Fibroblast of skin of back (primary cell): ENCODE measurements at regions not wholly inside any gene's neighbourhood (a gene's known extent, or its start where the extent isn't known, plus 50 kb on each side); places are given as distances from the start of the nearest gene placed in this dataset.

Experiments used
- DNase-seq: peaks from one replicate; pipeline ENCODE4 v3.0.0-alpha.2; 2013

- DNase-seq, result peak; percentile 6
Observed at GRCh38 chr3:137205394-137206045, 247.7 kb downstream of the IL20RB start.

- DNase-seq, result no peak
Observed at GRCh38 chr3:137207616-137208015, 249.8 kb downstream of the IL20RB start.

- DNase-seq, result no peak
Observed at GRCh38 chr3:137217733-137218132, 259.9 kb downstream of the IL20RB start.

- DNase-seq, result no peak
Observed at GRCh38 chr3:137219801-137220445, 262.1 kb downstream of the IL20RB start.

GRCh38 chr3:137222736-137223225 is 265.0 kb downstream of the IL20RB start:
- DNase-seq, result no peak

- DNase-seq, result no peak
Observed at GRCh38 chr3:137224464-137224863, 266.7 kb downstream of the IL20RB start.

GRCh38 chr3:137242836-137243400 is 285.1 kb downstream of the IL20RB start:
- DNase-seq, result no peak

GRCh38 chr3:137246491-137246890 is 288.7 kb downstream of the IL20RB start:
- DNase-seq, result no peak

- DNase-seq, result no peak
Observed at GRCh38 chr3:137249311-137249940, 291.6 kb downstream of the IL20RB start.

- DNase-seq, result no peak
Observed at GRCh38 chr3:137259089-137259488, 301.3 kb downstream of the IL20RB start.

GRCh38 chr3:137259701-137260100 is 301.9 kb downstream of the IL20RB start:
- DNase-seq, result no peak

GRCh38 chr3:137264071-137264820 is 306.5 kb downstream of the IL20RB start:
- no peak for DNase-seq

GRCh38 chr3:137264843-137265330 is 307.1 kb downstream of the IL20RB start:
- no peak for DNase-seq

GRCh38 chr3:137282871-137283270 is 325.1 kb downstream of the IL20RB start:
- no peak for DNase-seq

- DNase-seq, result no peak
Observed at GRCh38 chr3:137285924-137286323, 328.1 kb downstream of the IL20RB start.

- DNase-seq, result no peak
Observed at GRCh38 chr3:137293086-137293485, 335.3 kb downstream of the IL20RB start.

GRCh38 chr3:137294139-137294538 is 336.4 kb downstream of the IL20RB start:
- no peak for DNase-seq

GRCh38 chr3:137294839-137295238 is 337.1 kb downstream of the IL20RB start:
- DNase-seq, result no peak

- DNase-seq, result no peak
Observed at GRCh38 chr3:137295336-137295735, 337.6 kb downstream of the IL20RB start.

- no peak for DNase-seq
Observed at GRCh38 chr3:137296116-137296515, 338.3 kb downstream of the IL20RB start.

GRCh38 chr3:137297770-137298169 is 340.0 kb downstream of the IL20RB start:
- no peak for DNase-seq

- DNase-seq, result no peak
Observed at GRCh38 chr3:137300703-137301102, 342.9 kb downstream of the IL20RB start.
